ENCODE measurements at regions not wholly inside any gene's neighbourhood (a gene's known extent, or its start where the extent isn't known, plus 50 kb on each side); places are given as distances from the start of the nearest gene placed in this dataset.

DNA sequence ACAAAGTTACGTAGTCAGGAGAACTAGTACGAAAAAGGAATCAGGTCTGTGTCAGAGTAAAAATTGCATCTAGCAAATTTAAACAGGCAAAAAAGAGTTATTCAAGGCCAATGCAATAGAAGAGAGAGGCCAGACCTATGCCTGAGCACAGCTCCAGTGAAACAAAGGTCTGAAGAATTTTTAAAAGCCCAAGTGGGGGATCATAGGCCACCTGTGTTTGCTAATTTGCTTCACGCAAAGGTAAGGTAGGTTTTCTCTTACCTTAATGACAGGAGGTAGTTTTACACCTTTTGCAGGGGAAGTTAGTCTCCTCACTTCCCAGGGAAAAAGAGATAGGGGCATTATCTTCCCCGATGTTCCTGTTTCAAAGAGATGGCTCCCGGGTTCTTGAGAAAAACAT lies 448.6 kb upstream of the TECRL start:
- no peak for ATAC-seq
- Histone ChIP-seq H3K4me2 (ENCODE audit: low read depth, low read length) (no peak overlapping the region), H3K4me3 (replicated peaks in 1 of 3; ENCODE audit: insufficient read depth in 1 of 3, low read depth in 2 of 3, low read length in 3 of 3) (no peak overlapping the region), H3K36me3 (replicated peaks in 1 of 2; ENCODE audit: control insufficient read depth in 1 of 2, insufficient read depth in 2 of 2, low read length in 2 of 2) (no peaks in the 10 kb centered on the region), H3K79me2 (ENCODE audit: insufficient read depth, low read length) (no peaks in the 10 kb centered on the region), H3K9ac (ENCODE audit: insufficient read depth, low read depth, low read length) (no peak overlapping the region), H3K4me1 (ENCODE audit: insufficient read depth, low read length) (no peaks in the 10 kb centered on the region), H3K27me3 (ENCODE audit: control insufficient read depth in 1 of 2, insufficient read depth in 2 of 2, low read length in 2 of 2) (no peaks in the 10 kb centered on the region), H3K9me3 (ENCODE audit: low read length) (no peaks in the 10 kb centered on the region), H3K27ac (ENCODE audit: extremely low read length, insufficient read depth, low read length) (no peak overlapping the region), H2AFZ (ENCODE audit: low read length) (no peak overlapping the region), H4K20me1 (ENCODE audit: insufficient read depth, low read length) (no peaks in the 10 kb centered on the region)
- ChIA-PET POLR2A (no interaction called here), CTCF (ENCODE audit: low intra/inter-chr PET ratio, low total read pairs) (no interaction called here)
- no peak for DNase-seq (ENCODE audit: low spot score)
- no TSS peak for BruUV-seq (replicated peaks)
- in situ Hi-C loops (cut with HindIII; ENCODE audit: extremely low pct_ligation_motif_present, low pct_unique_long_range_greater_than_20kb) (no loop called here), intact Hi-C loops (cut with micrococcal nuclease; ENCODE audit: unreplicated experiment) (no loop called here)
- 5% methylated on average over 5 of the region's 5 CpGs for WGBS (ENCODE audit: low lambda C conversion rate)
- no peak for FAIRE-seq
- TF ChIP-seq NCOA2 (CRISPR knock-in tag; IDR thresholded peaks at IDR 0.05) (no peak), TARDBP (CRISPR knock-in tag; IDR thresholded peaks at IDR 0.05) (no peak), ARNT2 (CRISPR knock-in tag; IDR thresholded peaks at IDR 0.05; ENCODE audit: low read depth) (no peak), LCORL (IDR thresholded peaks at IDR 0.05) (no peak), LCORL (CRISPR knock-in tag; IDR thresholded peaks at IDR 0.05) (no peak), PAX8 (CRISPR knock-in tag; IDR thresholded peaks at IDR 0.05; ENCODE audit: borderline replicate concordance) (no peak), MXD4 (CRISPR knock-in tag; IDR thresholded peaks at IDR 0.05) (no peak), ZNF570 (CRISPR knock-in tag; IDR thresholded peaks at IDR 0.05; ENCODE audit: borderline replicate concordance) (no peak), RFX1 (IDR thresholded peaks at IDR 0.05) (no peak), FOXA3 (CRISPR knock-in tag; IDR thresholded peaks at IDR 0.05) (no peak), KMT2B (CRISPR knock-in tag; IDR thresholded peaks at IDR 0.05) (no peak), RBM22 (optimal IDR thresholded peaks at IDR 0.05; ENCODE audit: low read length) (no peak), FOSL2 (CRISPR knock-in tag; IDR thresholded peaks at IDR 0.05) (no peak)
- TF ChIP-seq, protein P1, sequence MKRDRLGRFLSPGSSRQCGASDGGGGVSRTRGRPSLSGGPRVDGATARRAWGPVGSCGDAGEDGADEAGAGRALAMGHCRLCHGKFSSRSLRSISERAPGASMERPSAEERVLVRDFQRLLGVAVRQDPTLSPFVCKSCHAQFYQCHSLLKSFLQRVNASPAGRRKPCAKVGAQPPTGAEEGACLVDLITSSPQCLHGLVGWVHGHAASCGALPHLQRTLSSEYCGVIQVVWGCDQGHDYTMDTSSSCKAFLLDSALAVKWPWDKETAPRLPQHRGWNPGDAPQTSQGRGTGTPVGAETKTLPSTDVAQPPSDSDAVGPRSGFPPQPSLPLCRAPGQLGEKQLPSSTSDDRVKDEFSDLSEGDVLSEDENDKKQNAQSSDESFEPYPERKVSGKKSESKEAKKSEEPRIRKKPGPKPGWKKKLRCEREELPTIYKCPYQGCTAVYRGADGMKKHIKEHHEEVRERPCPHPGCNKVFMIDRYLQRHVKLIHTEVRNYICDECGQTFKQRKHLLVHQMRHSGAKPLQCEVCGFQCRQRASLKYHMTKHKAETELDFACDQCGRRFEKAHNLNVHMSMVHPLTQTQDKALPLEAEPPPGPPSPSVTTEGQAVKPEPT (CRISPR knock-in tag; IDR thresholded peaks at IDR 0.05; ENCODE audit: low read depth) = no peak
- TF ChIP-seq, protein P2, sequence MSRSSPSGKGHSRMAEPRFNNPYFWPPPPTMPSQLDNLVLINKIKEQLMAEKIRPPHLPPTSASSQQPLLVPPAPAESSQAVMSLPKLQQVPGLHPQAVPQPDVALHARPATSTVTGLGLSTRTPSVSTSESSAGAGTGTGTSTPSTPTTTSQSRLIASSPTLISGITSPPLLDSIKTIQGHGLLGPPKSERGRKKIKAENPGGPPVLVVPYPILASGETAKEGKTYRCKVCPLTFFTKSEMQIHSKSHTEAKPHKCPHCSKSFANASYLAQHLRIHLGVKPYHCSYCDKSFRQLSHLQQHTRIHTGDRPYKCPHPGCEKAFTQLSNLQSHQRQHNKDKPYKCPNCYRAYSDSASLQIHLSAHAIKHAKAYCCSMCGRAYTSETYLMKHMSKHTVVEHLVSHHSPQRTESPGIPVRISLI (CRISPR knock-in tag; IDR thresholded peaks at IDR 0.05; ENCODE audit: borderline replicate concordance) = no peak
- TF ChIP-seq, protein P3, sequence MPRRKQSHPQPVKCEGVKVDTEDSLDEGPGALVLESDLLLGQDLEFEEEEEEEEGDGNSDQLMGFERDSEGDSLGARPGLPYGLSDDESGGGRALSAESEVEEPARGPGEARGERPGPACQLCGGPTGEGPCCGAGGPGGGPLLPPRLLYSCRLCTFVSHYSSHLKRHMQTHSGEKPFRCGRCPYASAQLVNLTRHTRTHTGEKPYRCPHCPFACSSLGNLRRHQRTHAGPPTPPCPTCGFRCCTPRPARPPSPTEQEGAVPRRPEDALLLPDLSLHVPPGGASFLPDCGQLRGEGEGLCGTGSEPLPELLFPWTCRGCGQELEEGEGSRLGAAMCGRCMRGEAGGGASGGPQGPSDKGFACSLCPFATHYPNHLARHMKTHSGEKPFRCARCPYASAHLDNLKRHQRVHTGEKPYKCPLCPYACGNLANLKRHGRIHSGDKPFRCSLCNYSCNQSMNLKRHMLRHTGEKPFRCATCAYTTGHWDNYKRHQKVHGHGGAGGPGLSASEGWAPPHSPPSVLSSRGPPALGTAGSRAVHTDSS (CRISPR knock-in tag; conservative IDR thresholded peaks at IDR 0.05) = no peak
- TF ChIP-seq, protein P4, sequence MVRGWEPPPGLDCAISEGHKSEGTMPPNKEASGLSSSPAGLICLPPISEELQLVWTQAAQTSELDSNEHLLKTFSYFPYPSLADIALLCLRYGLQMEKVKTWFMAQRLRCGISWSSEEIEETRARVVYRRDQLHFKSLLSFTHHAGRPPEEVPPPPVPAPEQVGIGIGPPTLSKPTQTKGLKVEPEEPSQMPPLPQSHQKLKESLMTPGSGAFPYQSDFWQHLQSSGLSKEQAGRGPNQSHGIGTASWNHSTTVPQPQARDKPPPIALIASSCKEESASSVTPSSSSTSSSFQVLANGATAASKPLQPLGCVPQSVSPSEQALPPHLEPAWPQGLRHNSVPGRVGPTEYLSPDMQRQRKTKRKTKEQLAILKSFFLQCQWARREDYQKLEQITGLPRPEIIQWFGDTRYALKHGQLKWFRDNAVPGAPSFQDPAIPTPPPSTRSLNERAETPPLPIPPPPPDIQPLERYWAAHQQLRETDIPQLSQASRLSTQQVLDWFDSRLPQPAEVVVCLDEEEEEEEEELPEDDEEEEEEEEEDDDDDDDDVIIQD (CRISPR knock-in tag; IDR thresholded peaks at IDR 0.05; ENCODE audit: low read depth) = no peak
- TF ChIP-seq, protein P5, sequence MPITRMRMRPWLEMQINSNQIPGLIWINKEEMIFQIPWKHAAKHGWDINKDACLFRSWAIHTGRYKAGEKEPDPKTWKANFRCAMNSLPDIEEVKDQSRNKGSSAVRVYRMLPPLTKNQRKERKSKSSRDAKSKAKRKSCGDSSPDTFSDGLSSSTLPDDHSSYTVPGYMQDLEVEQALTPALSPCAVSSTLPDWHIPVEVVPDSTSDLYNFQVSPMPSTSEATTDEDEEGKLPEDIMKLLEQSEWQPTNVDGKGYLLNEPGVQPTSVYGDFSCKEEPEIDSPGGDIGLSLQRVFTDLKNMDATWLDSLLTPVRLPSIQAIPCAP (CRISPR knock-in tag; IDR thresholded peaks at IDR 0.05; ENCODE audit: low read depth) = no peak

All from HepG2 (cell line).